NOMO-1 treated with DMSO at 0.1 percent for 48 hours (cell line): ENCODE measurements at regions not wholly inside any gene's neighbourhood (a gene's known extent, or its start where the extent isn't known, plus 50 kb on each side); places are given as distances from the start of the nearest gene placed in this dataset.

ENCODE experiments used
- DNase-seq: peaks from one replicate; lab custom pipeline; 2025; ENCODE audit not compliant: unreplicated experiment; lab: John Stamatoyannopoulos, UW

GRCh38 chr11:44488165-44488965, 77.1 kb upstream of the CD82 start:
- DNase-seq: no peak

- no peak for DNase-seq
These were observed 72.1 kb upstream of the CD82 start for GRCh38 chr11:44493383-44493782.

- DNase-seq: no peak
These were observed 71.5 kb upstream of the CD82 start for GRCh38 chr11:44493930-44494329.

GRCh38 chr11:44494785-44495184, 70.7 kb upstream of the CD82 start:
- DNase-seq: no peak

GRCh38 chr11:44496391-44496790, 69.1 kb upstream of the CD82 start:
- no peak for DNase-seq

- no peak for DNase-seq
These were observed 67.2 kb upstream of the CD82 start for GRCh38 chr11:44498089-44498871.

GRCh38 chr11:44502506-44502905, 63.0 kb upstream of the CD82 start:
- DNase-seq: no peak

- no peak for DNase-seq
These were observed 59.8 kb upstream of the CD82 start for GRCh38 chr11:44505581-44506054.

GRCh38 chr11:44506375-44507016, 59.0 kb upstream of the CD82 start:
- no peak for DNase-seq

- no peak for DNase-seq
These were observed 58.0 kb upstream of the CD82 start for GRCh38 chr11:44507491-44507890.

- DNase-seq: no peak
These were observed 57.5 kb upstream of the CD82 start for GRCh38 chr11:44507896-44508445.

GRCh38 chr11:44509296-44509695, 56.2 kb upstream of the CD82 start:
- DNase-seq: no peak

GRCh38 chr11:44510372-44510771, 55.1 kb upstream of the CD82 start:
- no peak for DNase-seq

GRCh38 chr11:44512818-44513217, 52.6 kb upstream of the CD82 start:
- no peak for DNase-seq

- DNase-seq: no peak
These were observed 50.4 kb upstream of the CD82 start for GRCh38 chr11:44515048-44515447.
